HG03558 (cell line): ENCODE measurements at regions not wholly inside any gene's neighbourhood (a gene's known extent, or its start where the extent isn't known, plus 50 kb on each side); places are given as distances from the start of the nearest gene placed in this dataset.

Experiments
- ATAC-seq: cut with Tn5 transposase; IDR thresholded peaks from one replicate; pipeline ENCODE4 v1.9.1; 2021; ENCODE audit warnings: moderate number of reproducible peaks; ENCODE audit not compliant: unreplicated experiment; ENCODE audit errors: extremely low read depth

DNA sequence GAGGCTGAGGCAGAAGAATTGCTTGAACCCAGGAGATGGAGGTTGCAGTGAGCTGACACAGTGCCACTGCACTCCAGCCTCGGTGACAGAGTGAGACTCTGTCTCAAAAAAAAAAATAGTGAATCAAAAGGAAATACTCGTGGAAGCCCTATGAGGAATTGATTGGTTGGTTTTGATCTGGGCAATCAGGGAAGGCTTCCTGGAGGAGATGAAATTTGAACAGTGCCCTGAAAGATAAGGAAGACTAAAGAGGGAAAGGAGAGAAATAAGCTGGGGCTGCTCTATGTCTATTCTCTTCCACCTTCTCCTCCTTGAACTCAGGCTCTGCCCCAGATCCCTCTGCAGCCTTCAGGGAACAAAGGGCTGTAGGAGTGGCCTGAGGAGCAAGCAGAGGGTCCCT is 54.1 kb downstream of the IRF2BPL start:
- no peak for ATAC-seq

DNA sequence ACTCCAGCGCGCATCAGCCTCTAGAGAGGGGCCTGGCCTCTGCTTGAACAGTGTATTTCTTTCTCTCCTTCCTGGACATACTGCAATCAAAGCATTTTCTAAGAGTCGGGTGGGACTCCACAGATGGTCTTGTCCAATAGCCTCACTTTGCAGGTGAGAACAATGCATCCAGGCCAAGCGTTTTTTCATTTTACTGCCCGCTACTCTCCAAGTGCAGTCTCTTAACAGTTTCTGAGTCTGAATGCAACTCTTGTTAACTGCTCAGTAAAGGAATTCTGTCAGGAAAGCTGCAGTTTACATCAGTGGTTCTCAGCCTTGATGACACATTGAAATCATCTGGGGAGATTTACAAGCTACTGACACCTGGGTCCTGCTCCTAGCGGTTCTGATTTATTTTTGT is 57.0 kb downstream of the IRF2BPL start:
- no peak for ATAC-seq

DNA sequence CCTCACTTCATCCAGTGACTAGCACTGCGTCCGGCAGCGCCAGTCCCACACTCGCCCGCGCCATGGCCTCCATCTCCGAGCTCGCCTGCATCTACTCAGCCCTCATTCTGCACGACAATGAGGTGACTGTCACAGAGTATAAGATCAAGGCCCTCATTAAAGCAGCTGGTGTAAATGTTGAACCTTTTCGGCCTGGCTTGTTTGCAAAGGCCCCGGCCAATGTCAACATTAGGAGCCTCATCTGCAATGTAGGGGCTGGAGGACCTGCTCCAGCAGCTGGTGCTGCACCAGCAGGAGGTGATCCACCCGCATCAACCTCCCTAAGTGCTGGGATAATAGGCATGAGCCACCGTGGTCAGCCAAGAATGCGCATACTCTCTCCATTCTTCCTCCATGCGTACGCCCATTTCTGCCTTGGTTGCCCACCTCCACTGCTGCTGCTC is 59.9 kb downstream of the IRF2BPL start:
- ATAC-seq = no peak

DNA sequence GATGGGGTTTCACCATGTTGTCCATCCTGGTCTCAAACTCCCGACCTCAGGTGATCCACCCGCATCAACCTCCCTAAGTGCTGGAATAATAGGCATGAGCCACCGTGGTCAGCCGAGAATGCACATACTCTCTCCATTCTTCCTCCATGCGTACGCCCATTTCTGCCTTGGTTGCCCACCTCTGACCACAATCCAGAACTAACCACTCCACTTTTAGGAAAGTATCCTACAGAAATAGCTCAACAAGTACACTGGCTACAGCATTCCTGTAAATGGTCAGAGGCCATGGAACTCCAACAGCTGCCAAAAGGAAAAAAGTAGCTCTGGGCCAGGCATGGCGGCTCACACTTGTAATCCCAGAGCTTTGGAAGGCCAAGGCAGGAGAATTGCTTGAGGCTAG is 60.7 kb downstream of the IRF2BPL start:
- no peak for ATAC-seq

DNA sequence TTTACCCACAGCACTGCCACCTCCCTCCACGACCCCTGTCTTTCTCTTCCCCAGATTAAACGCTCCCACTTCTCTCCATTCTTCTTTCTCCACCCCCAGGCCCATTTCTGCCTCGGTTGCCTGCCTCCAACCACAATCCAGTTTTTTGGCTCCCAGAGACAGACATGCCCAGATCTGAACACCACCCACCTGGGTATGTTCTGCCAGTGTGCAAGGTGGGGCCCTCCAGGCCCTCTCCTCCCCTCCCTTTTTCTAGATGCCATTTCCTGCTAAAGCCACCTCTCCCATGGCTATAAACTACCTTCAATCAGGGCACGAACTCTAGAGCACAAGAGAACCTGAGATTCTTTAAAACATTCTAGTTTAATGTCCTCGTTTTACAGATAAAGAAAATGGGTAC is 63.3 kb downstream of the IRF2BPL start:
- no peak for ATAC-seq

DNA sequence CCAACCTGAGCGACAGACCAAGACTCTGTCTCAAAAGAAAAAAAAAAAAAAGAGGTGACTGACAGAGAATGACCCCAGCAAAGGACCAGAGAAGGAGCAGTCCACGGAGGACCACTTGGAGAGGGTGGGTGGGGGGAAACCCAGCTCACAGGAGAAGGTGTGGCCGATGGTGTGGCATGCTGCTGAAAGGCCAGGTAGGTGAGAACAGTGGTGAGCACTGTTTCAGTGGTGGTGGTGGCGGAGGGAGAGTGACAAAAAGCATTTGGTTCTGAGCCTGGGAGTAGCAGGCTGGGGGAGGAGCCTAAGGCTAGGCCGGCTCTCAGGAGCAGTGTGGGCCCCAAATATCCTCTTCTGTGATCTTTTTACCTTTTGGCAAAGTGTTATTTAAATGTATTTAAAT is 63.8 kb downstream of the IRF2BPL start:
- ATAC-seq = no peak

DNA sequence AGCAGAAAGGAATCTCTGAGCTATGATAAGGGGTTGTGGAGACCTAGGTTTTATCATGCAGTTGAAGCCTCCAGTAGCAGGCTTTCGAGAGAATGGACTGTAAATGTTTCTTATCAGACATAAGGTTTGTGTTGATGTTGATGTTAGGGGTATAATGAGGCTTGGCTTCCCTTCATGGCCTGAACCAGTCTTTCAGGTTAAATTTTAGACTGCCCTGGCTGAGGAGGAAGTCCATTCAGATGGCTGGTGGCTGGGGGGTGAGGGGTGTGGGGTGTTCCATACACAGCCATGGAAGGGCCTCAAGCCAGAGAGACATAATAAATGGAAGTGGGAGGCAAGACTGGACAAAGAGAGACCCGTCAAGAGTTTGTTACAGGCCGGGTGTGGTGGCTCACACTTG is 65.1 kb downstream of the IRF2BPL start:
- no peak for ATAC-seq

DNA sequence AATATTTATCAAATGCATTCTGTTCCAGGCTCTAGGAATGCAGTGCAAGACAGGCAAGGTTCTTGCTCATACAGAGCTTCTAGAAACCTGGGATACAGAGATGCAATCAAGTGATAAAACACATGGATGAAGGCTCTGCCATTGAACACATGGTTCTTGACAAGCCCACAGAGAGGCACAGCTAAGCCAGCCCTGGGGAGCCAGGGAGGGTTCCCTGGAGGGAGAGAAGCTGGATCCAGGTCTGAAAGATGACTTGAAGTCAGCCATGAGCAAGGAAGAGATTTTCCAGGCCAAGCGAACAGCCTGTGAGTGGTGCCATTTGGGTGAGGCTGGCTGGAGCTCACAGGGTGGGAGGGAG is 66.2 kb downstream of the IRF2BPL start:
- no peak for ATAC-seq

DNA sequence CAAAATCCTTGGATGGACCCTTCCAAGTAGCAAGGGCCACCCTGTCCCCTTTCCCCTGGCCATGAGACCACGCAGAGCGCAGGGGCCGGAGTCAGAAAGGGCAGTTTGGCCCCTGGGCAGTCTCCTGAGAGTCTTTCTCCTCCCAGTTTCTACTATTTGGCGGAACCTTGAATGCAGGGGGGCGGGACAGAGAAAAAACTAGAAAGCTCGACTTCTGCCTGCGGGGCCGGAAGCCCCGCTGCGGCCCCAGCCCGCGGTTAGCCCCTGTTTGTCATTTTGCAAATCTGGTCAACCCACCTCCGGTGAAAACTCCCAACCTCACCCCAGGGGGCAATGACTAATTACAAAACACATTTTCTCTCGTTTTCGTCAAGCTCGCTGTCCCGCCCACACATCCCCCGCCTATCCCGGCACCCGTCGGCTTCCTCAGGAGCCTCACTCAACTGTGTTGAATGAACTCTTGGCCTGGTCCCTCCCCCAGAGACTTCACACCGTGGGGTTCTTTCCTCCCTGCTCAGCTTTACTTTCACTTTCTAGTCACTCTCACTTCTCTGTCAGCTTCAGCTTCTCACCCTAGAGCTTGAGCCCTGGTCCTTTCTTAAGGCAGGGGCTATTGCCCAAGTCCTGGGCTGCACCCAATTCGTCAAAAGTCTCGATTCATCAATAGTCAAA is 66.7 kb downstream of the IRF2BPL start:
- ATAC-seq = peak; percentile 74

DNA sequence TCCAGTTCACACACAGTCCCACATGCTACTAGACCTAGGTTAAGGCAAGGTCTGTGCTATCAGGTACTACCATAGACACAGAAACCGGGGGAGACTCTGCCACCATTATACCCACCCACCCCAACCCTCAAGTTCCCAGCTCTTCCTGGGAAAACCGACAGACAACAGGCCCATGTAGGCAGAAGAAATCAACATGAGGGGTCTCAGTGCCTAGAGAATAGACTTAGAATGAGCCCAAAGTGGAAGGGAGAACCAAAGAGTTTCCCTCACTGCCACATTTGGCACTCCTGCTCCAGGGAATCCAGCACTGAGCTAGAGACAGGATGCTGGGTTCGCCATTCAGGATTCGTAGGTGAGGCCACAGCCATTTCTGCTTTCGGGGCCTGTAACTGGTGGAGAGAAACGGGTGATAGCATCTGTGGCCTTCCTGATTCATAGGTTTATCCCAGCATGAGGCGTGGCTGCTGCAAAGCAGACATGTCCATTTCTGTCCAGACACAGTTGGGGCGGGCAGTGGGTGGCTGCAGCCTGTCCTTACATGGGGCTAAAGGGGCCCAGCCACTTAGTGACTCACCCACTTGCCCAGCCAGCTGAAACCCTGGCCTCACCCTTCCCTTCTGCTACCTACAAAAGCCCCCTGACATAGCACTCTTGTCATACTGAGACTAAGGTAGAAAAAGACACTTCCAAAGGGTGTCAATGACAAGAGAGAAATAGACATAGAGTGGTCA is 69.4 kb downstream of the IRF2BPL start:
- ATAC-seq = no peak

DNA sequence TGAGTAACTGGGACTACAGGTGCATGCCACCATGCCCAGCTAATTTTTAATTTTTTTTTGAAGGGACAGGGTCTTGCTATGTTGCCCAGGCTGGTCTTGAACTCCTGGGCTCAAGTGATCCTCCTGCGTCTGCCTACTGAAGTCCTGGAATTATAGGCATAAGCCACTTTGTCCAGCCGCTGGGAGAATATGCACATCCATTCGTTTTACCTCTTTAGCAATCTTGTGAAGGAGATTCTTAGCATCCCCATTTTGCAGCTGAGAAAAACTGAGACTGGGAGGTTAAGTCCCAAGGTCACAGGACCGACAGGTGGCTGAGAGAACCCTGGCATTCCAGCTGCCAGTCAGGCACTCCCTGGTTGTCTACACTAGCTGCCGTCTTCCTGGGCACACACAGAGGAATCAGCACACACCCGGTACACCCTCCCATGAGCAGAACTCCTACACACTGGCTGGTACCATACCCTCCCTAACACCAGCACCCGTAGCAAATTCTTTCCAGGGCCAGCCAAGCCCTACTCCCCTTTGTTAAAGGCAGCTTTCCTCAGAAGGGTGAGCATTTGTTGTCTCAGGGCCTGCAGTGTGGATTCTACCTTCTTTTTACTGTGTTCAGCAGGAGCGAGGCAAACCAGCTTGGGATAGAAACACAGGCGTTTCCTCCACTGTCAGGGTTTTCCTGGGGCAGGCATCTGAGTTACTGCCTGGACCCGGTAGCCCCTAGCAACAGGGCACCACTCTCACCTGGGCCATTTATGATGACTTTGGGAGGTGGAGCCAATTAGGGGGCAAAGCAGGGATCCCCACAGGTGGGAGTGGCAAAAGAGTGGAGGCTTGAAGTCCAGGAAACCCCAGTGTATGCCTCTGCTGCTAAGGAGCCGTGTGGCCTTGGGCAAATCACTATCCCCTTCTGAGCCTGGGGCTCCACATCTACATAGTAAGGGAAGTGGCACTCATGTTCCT is 70.2 kb downstream of the IRF2BPL start:
- no peak for ATAC-seq

DNA sequence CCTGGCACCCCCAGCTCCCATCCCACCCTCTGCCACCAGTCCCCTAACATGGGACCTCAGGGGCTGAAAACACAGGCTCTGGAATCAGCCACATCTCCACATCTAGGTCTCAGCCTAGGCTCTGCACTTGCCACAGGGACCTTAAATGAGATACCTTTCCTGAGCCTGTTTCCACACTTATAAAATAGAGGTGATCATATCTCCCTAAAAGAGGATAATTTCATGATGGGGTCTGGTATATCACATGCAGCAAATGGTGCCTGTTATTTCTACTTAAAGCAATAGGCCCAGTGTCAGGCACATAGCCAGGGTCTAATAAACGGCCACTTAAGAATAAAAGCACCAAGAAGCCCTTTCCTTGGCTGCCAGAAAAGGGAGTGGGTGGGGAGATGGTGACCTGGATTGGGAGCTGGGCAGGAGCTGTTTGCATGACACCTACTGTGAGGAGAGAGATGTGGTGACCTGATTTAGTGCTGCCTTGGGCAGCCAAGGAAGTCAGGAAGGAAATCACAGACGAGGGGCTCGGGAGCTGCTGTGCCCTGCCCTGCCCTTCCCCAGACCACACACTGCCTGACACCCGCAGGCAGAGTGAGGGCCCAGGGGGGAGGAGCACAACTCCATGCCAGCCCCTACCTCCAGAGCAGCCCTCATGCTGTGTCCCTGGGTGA is 71.2 kb downstream of the IRF2BPL start:
- ATAC-seq = no peak

DNA sequence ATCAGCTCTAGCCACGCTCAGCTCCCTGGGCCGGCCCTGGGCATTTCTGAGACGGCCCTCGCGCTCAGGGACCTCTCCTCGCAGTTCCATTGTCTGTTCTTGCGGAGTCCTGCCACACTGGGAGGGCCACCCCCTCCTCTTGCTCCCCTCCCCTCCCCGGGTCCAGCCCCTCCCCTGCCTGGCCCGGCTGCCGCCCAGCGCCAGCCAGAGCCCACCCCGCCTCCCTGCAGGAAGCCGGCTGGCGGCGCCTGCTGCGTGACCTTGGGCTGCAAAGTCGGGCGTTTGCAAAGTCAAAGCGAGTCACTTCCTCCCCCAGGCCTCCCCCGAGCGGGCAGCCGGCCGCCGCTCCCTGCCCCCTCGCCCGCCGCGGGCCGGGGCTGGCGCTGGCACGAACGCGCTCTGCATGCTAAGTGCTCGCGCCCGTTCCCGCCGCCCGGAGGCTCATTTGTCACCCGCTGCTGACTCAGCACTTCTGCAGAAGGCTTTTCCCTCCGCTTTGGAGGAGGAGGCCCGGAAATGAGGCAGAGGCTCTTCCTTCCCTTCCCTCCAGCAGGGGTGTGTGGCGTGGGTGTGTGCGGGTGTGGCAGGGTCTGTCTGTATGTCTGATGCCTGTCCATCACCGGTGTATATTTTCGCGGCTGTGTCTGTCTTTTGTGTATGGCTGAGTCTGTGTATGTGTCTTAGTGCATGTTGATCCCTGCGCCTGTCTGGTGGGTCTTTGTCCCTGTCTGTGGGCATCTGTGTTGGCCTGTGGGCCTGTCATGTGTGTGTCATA is 72.0 kb downstream of the IRF2BPL start:
- no peak for ATAC-seq

DNA sequence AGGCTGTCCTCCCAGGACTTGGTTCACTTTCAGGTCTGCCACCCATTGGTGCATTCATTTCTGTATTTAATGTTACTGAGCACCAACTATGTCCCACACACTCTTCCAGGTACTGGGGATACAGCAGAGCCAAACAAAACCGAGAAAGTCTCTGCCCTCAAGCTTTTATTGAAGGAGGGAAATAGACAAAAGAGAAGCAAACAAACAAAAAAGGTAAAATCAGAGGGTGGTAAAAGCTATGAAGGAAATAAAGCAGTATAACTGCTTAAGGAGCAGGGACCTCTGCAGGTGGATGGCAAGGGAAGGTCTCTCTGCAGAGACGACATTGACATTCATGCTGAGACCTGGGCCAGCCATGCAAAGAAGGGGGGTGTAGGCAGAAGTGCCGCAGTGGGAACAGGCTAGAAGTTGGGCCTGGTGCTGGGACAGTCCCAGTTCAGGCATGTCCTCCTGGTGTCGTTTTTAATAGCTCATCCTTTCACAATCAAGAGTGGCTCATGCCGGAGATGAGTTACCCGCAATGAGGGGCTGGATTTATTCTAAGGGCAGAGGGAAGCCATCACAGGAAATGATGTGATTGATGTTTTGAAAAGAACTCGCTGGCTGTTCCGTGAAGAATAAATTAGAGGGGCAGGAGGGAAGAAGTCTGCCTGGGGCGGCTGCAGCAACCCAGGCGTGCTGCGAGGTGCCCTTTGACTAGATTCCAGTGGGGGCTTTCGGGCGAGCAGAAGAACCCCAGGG is 72.8 kb downstream of the IRF2BPL start:
- no peak for ATAC-seq

DNA sequence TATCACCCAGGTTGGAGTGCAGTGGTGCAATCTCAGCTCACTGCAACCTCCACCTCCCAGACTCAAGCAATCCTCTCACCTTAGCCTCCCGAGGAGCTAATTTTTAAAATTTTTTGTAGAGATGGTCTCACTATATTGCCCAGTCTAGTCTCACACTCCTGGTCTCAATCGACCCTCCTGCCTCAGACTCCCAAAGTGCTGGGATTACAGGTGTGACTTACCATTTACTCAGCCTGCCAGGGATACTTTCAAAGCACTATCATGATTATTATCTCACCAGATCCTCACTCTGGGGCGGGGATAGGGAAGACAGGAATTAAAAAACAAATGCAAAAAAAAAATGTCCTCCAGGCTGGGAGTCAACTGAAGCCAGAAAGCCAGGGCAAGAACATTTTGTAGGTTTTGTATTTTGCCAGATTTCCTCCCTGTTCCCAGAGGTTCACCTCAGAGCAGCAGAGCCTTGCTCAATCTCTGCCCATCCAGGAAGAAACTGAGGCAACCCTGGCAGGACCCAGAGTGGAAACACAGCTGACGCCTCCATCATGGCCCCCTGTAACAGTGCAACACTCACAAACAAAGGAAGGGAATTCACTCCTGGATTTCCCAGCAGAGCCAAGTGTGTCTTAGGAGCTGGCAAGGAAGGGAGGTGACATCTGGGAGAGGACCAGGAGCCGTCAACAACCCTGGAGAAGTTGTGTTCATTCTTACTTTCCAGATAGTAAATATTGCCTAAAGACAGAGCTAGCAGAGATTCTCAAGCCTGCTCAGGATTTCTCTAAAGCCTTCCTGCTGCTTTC is 73.9 kb downstream of the IRF2BPL start:
- no peak for ATAC-seq

DNA sequence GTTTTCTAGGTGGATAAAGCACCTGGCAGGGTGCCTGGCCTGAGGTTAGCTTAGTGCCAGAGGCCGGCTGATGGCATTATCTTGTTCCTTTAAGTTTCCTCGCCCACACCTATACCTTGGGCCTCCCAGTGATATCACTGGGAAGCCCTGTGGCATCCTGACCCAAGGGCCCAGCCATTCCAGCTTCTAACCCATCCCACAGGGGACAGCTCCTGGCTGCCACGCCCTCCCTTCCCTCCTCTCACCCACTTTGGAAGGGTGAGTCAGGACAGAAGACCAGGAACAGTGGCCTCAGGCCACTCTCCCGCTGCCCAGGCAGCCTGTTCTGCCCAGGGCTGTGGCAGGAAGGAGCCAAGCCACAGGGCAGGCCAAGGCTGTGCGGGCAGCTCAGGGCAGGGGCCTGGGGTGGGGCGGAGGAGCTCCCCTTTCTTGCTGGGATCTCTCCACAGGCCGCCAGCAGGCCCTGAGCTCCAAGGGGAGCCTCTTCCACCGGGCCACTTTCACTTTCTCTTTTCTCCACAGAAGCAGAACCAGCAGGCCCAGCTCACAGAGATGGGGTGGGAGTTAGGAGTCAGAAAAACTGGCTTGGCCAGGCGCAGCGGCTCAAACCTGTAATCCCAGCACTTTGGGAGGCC is 75.1 kb downstream of the IRF2BPL start:
- no peak for ATAC-seq

DNA sequence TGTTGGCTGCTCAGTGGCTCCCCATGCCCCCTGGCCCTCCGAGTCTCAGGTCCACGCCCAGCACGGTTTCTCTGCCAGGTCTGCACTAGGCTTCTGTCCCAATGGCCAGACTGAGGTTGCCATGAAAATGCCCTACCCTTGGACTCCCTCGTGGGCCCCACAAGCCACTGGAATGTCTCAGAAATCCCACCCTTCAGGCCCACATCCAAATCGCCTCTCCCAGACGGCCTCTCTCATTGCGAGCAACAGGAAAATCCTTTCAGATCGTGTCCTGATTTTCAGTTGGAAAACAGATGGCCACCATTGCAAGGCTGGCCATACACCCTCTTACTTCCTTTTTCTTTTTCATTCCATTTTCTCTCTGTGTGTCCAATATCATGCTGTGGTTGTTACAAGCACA is 77.3 kb downstream of the IRF2BPL start:
- no peak for ATAC-seq
